HG03354 (cell line): ENCODE measurements at regions not wholly inside any gene's neighbourhood (a gene's known extent, or its start where the extent isn't known, plus 50 kb on each side); places are given as distances from the start of the nearest gene placed in this dataset.

Experiments used
- ATAC-seq: cut with Tn5 transposase; IDR thresholded peaks from one replicate; pipeline ENCODE4 v1.9.1; 2021; ENCODE audit warnings: mild to moderate bottlenecking; ENCODE audit not compliant: unreplicated experiment, poor library complexity, severe bottlenecking

DNA sequence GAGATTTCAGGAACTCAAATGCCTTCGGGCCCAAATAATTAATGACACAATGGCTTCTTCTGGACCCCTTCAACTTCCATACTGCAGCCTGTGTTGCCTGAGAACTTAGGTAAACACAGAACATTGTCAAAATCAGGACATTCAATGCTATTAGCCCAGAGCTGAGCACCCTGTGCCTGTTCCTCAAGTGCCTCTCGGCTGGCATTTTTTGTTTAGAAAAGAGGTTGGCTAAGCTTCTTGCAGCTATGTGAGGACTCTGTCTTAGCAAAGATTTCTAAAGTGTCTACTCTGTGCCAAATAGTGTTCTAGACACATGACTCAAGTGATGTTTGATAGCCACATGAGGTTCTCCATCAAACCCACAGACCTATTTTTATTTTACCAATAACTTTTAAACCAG lies 289.3 kb upstream of the ARID1B start:
- ATAC-seq = no peak

DNA sequence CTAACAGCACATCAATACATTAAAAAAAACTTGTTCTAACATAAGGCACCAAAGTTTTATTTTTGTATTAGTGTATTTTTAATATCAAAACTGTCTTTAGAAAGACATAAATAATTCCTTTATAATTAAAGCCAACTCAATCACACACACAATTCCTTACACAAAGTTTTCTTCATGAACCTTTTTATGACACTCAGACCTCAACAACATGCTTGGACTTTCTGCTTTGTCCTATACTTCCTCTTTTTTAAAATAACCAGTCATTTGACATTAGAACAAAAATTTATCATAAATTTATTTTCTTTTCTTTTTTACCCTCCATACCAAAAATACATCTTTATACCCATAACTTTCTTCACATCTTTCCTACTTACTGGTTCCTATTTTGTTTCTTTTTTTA lies 292.0 kb upstream of the ARID1B start:
- ATAC-seq = no peak

DNA sequence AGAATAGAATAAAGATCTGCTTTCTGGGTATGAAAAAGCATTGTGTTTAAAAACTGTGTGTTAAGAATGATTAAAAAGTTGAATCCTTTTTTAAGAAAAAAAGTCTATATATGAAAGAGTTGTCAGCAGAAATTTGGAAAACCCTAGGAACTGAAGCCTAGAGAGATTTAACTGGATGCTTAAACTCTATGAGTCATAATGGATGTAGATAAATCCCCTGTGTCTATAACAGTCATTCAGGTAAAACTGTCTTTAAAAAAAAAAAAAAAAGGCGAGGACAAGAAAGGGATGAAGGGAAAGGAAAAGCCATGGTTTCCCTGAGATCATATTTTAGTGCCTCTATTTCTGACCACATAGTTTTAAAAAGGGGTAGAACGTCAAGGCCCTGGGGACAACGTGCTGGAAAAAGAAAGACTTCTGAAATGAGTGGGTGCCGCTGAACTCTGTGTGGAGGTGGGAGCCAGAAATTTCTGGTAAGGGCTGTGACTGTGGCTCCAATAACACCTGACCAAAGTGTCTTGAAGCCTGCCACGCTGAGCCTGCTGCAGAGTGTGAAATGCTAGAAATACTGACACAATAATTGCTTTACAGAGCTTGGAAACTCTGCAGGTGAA lies 302.6 kb upstream of the ARID1B start:
- ATAC-seq = no peak

DNA sequence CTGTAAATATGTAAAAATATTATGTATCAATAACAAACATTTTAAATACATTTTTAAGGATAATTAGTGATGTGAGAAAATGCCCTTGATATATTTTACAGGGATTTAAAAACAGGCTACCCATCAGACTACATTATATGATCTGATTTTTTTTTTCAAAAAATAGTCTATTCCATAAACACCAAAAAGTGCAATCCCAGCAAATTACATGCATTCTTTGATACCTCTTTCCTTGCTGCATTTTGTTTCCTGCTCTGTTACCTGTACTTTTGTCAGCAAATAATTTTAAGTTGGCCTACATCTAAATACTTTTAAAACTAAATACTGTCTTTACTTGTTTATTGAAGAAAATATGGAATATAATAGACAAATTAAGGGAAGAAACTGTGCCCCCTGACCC lies 306.2 kb upstream of the ARID1B start:
- ATAC-seq = no peak

DNA sequence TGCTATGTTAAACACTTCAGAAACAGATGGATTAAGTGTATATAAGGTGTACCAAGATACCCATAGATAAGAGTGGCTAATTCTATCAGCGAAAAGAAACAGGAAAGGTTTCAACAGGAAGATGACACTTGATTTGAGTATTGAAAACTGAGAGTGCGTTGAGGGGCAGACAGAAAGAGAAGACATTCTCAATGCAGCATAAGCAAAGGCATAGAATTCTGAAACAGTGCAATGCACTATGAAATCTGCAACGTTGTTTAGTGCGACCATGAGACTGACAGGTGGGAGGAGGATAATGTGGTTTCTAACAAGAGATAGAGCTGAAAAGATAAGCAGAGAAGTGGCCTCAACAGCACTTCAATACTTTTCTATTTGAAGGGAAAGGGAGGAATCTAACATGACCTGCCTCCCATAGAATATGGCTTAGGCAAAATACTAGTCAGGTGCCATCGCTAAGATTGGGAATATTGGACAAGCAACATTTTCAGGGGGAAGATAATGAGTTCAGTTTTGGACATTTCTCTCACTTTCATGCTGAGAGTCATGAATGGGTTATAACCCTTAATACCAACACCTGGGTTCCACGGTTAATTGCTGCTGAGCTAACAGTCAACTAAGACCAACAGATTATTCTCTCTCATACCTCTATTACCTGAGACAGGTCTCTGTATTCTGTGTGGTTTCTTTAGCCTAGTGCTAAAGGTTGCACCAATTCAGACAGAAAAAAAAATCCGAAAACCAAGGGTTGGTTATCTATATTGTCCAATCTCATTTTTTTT lies 312.9 kb upstream of the ARID1B start:
- no peak for ATAC-seq

DNA sequence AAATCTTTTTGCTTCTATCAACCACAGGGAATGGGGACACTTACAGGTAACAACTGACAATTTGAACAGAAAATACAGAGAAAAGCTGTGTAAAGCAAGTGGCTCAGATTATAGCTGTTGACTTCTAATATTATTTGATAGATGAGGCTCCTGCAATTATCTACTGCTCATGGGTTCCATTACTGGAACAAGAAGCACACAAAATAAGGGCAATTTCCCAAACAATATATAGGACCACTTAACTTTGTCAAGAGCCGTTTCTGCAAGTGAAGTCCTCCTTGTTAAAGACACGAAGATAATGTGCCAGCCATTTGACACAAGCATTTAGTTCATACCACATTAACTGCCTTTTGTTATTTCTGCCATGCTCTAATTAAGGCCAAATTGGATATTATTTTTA lies 315.5 kb upstream of the ARID1B start:
- ATAC-seq = no peak

DNA sequence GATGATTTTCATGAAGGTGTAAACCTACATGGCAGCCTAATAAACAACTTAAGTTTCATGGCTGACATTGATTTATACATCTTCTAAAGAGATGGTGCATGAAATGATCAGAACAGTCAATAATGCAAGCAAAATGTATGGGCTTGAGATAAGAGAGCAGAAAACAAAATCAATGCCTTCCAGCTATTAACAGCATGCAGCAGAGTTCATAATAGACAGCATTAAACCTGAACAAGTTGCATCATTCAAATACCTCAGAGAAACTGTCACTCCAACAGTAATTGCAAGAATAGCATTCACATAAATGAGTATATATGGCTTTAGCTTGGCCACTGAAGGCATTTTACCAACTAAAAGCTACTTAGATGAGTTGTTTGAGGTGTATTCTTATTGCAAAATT lies 319.6 kb upstream of the ARID1B start:
- ATAC-seq = no peak

DNA sequence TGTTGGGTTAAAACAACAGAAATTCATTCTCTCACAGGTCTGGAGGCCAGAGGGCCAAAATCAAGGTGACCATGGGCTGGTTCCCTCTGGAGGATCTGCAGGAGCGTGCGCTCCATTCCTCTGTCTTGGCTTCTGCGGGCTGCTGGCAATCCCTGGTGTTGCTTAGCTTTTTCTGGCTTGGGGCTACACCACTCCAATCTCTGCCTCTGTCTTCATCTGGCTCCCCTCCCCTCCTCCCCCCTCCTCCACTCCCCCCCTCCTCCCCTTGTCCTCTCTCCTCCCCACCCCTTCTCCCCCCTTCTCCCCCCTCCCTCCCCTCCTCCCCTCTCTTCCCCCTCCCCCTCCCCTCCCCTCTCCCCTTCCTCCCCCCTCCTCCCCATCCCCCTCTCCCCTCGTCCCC lies 321.3 kb upstream of the ARID1B start:
- no peak for ATAC-seq

DNA sequence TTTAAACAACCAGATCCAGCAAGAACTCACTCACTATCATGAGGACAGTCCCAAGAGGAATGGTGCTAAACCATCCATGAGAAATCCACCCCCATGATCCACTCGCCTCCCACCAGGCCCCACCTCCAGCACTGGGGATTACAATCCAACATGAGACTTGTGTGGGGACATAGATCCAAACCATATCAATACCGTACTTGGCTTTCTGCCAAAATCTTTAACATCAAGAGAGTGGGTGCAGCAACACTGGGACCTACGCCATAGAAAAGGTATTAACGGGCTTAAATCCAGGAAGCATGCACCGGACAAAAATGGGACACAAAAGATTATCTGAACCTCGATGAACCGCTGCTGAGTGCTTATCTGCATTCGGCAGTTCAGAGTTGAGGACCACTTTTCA lies 322.3 kb upstream of the ARID1B start:
- ATAC-seq = no peak

DNA sequence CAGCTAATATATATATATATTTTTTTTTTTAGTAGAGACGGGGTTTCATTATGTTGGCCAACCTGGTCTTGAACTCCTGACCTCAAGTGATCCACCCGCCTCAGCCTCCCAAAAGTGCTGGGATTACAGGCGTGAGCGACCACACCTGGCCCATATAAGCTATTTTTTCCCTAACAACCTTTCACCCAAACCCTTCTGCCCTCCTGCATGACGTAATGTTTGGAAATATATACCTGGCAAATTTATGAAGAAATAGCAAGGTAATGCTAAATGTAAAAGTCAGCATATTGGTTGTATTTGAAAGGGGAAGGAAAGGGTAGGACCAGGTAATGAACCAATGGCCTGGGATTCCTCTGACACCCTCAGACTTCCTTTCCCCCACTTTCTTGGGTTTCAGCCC lies 325.5 kb upstream of the ARID1B start:
- no peak for ATAC-seq

DNA sequence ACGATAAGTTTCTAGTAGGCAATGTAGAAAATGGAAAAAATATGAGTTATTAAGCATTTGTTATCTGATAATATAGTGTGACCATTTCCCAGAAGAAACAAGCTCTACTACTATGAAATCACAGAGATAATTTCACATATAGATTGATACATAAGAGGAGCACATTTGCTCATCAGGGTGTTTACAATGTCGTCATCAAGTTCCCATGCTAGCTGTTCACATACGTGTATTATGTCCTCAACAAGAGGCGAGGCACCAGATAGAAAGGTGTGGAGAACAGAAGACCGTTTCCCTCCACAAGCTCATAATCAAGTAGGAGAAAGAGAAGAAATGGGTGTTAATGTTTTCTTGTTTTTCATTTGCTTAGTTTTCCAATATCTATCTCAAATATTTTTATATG lies 326.1 kb upstream of the ARID1B start:
- ATAC-seq = no peak

DNA sequence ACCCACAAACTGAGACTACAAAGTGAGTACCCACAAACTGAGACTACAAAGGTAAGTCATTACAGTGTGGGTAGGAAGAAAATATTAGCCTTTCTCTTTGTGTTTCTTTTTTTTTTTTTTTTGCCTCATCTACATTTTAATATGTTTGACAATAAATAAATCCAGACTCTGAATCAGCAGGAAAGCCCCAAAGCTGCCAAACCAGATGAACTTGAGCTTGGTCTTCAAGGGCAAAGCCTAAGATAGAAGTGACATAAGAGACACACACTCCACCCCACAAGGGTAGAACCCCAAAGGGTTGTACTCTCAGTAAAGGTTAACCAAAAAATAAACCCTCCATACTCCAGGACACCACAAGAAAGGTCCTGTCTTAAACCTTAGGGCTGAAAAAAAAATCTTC lies 326.8 kb upstream of the ARID1B start:
- no peak for ATAC-seq

DNA sequence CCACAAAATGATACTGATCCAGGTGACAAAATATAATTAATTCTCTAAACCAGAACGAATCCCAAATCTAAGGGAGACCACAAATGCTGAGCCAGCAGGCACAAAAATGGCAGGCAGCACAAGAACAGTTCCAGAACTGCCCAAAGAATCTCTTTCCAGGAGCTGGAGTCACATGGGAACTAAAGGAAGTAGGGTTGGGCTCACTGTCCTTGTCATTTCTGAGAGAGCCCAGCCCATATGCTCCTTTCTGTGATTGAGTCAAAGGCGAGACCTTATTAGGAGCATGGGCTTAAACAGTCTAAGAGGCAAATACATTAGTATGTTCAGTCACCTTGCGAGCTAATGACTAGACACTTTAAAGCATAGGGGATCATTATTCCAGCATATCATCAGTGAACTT lies 327.6 kb upstream of the ARID1B start:
- no peak for ATAC-seq

DNA sequence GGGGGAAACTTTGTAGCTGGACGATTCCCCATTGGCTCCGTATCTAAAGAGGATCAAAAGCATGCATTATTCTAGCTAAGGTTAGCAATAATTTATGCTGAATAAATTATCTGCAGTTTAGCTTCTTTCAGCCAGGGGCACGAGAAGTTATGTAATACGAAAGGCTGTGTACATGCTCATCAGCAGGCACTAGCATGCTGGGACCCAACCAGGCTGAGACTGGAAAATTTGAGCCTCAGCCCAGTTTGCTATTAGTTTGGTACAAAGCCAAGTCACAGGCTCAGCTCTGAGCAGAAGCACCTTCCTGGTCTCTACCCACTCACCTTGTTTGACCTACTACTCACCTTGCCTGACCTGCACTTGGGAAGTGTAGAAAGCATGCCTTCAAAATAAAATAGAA lies 328.1 kb upstream of the ARID1B start:
- ATAC-seq = no peak

DNA sequence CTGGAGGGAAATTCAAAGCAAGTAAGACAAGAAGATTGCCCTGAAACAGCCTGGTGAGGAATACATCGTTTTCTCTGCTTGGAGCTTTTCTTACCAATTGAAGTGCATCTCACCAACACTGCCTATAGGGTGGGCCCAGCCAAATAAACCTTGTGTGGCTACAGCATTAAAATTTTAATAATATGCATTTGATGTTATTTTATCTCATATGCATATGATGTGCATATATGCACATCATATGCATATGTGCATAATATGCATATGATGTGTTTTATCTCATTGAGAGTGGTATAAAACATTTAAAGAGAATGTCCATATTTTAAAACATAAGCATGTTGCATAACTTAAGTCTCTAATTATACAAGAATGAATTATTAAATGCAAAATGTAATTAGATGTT lies 328.6 kb upstream of the ARID1B start:
- ATAC-seq = no peak

DNA sequence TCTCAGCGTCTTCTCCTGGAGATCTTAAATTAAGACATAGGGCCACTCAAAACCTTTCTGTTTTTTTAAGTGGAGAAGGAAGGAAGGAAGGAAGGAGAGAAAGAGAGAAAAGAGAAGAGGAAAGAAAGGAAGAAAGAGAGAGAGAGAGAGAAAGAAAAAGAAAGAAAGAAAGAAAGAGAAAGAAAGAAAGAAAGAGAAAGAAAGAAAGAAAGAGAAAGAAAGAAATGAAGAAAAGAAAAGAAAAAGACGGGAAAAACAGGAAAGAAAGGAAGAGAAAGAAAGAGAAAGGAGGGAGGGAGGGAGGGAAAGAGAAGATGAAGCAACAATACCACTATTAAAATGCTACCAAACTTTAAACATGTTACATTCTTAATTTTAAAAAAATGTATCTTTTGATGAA lies 336.5 kb upstream of the ARID1B start:
- no peak for ATAC-seq

DNA sequence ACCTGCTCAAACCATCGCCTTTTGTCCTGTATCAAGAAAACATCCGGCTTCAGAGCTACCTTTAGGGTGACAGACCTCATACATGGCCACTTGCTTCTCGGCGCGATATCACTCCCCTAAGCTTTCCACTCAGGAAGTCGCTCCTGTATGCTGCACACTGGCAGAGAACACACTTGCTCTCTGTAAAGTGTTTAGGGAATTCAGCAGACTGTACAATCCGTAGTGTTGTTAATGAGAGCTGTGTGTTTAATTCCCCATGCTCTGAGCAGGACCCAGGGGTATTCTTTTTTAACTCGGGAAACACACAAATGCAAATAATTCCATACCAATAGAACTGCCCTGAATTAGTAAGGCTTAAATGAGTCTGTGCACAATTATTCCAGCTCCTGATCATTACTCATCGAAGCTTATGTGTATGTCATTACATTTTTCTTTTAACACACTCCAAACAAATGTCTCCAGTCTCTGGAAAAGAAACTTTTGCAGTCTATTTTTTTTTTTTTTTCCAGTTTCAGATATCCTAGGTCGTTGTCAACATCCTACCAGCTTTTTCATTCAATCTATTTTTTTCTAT lies 338.7 kb upstream of the ARID1B start:
- ATAC-seq = no peak

DNA sequence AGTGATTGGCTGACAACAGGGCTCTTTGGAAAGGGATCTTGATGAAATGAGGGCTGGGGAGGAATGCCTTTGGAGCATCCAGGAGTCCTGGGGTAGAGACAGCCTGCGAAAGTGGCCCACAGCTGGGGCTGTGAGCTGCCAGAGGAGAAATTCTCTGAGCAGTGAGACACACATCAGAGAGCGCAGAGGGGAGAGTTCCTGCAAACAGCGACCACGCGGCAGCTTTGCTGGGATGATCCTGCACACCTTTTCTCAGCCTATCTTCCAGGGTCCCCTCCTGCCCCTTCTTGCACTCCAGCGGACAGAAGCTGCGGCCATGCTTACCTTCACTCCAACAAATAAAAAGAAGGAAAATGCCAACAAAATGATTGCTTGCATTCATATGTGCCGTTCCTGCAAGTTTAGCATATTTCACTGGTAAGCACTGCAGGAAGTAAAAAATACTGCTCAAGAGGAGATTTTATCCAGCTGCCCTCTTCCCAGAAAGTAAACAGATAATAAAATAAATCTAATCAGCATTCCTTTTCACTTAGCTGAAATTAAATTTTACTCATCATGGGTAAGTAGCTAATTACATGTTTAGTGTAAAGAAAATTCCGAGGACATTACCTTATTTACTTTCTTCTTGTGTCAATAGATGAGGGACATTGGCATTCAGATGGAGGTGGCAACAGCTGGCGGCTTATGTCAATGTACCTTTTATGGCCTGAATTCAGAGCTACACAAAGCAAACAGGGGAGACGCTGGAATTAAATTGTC lies 339.9 kb upstream of the ARID1B start:
- ATAC-seq = no peak

DNA sequence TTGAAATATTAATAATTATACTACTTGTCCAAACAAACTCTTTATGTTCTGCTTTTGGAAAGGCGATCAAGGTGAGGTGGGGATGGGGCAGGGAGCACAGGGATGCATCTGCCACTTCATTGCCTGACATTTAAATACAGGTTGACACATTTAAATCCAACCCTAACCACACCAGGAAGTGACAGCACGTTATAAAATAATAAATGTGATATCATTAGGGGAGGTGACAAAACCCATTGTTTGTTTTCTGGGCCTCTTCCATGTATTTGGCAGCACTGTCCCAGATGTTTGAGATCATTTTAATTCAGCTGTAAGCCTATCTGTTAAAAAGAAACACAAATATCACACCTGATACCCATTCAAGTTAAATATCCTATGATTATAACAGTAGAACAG lies 342.4 kb upstream of the ARID1B start:
- ATAC-seq = no peak

DNA sequence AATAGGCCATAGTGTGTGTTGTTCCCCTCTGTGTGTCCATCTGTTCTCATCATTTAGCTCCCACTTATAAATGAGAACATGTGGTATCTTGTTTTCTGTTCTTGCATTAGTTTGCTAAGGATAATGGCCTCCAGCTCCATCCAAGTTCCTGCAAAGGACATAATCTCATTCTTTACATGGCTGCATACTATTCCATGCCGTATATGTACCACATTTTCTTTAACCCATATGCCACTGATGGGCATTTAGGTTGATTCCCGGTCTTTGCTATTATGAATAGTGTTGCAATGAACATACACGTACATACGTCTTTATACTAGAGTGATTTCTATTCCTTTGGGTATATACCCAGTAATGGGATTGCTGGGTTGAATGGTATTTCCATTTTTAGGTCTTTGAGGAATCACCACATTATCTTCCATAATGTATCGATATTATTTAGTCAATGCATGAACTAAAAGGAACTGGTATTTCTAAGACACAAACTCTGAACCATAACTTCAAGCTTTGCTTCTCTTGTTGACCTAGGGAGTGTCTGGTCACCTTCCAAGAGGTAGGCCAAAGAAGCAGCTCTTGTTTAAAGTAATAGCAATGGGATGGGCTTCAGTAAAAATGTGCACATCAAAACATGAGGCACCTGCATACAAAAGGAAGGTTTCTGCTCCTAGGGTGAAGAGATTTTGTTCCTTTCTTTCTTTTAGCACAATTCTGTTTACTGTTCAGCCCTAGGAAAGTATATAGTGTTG lies 343.0 kb upstream of the ARID1B start:
- no peak for ATAC-seq
